ENCODE measurements at regions not wholly inside any gene's neighbourhood (a gene's known extent, or its start where the extent isn't known, plus 50 kb on each side); places are given as distances from the start of the nearest gene placed in this dataset.

DNA sequence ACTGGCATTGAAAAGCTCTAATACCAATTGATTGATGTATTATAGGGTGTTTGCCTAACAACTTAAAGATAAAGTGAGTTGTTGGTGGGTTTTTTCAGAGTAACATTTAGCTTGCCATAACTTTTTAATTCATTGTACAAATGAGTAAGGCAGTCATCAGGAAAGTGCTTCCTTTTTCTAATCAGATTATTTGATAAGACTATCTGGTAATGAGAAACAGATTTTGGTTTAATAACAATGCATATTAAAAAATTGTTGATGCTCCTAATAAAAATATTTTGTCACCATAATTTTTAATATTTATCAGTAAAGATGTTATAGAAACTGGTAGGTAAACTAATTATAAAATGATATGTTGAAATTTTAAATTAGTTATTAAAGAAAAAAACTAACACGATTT is 51.3 kb downstream of the BLTP1 start:
- DNase-seq, result no peak

- DNase-seq, result no peak
These were observed 53.6 kb downstream of the BLTP1 start for GRCh38 chr4:122205687-122206086.

DNA sequence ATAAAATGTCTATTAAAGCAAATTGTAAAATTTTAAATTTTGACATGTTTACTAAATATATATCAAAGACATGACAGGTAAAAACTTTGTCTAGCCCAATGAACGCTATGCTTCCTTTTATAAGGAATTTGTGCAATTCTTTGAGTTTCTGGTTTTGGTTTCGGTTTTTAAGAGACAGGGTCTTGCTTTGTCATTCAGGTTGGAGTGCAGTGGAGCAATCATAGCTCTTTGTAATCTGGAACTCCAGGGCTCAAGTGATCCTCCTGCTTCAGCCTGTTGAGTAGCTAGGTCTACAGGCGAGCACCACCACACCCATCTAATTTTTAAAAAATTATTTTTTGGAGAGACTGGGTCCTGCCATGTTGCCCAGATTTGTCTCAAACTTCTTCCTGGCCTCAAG is 60.7 kb downstream of the BLTP1 start:
- DNase-seq, result no peak

DNA sequence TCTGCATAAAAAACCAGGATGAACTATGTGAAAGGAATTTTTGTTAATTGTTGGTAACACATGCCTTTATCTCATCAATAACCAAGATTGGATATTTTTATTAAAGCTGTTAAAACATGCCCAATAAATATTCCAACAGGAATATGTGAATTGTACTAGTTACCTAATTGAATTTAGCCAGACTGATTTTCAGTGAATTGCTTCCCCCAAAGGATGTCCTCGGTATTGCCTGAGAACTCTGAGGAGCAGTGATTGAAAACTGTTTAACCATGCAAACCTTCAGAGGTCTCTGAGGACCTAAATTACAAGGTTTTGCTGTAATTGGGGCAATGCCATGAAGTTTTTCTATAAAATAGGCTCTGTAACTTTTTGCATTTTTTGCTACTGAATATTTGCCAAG is 66.6 kb downstream of the BLTP1 start:
- DNase-seq, result peak; percentile 3

DNA sequence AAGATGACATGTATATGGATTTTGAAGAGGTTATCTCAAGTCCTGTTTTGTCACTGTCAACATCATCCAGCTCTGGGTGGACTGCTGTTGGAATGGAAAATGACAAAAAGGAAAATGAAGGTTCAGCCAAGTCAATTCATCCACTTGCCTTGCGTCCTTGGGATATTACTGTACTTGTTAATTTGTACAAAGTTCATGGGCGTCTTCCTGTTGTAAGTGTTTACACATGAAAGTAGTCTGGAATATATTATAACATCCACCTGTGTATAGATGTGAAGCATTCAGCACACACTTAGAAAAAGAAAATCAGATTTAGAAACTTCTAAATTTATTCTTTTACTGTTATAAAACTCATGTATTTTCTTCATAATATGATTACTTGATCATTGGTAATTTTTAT is 67.2 kb downstream of the BLTP1 start:
- no peak for DNase-seq

DNA sequence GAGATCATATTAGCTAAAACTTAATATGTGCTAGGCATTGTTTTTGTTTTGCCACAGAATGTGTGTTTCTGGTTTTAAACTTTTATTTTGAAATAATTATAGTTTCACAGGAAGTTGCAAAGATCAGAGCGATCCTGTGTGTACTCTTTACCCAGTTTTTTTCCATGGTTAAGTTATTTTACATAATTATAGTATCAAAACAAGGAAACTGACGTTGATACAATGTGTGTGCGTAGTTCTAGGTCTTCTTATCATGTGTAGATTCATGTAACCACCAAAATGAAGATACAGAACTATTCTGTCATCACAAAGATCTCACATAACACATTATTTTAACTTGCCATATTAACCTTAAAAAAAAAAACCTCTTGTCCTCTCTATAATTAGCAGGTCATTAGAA is 69.2 kb downstream of the BLTP1 start:
- DNase-seq, result no peak

DNA sequence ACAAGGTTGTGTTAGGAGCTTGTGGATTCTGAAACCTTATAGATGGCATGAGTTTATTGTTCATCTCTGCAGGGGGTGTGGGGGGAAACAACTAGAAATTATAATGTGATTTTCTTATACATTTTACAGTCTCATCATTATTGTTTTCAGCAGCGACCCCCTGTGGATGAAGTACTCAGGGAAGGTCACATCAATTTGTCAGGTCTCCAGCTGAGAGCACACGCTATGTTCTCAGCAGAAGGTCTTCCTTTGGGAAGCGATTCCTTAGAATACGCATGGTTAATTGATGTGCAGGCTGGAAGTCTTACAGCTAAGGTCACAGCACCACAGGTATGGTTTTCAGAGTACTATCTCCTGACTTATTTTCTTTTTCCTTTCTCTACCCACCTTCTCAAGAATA is 72.2 kb downstream of the BLTP1 start:
- no peak for DNase-seq

GRCh38 chr4:122227202-122227601 is 75.1 kb downstream of the BLTP1 start:
- no peak for DNase-seq

DNA sequence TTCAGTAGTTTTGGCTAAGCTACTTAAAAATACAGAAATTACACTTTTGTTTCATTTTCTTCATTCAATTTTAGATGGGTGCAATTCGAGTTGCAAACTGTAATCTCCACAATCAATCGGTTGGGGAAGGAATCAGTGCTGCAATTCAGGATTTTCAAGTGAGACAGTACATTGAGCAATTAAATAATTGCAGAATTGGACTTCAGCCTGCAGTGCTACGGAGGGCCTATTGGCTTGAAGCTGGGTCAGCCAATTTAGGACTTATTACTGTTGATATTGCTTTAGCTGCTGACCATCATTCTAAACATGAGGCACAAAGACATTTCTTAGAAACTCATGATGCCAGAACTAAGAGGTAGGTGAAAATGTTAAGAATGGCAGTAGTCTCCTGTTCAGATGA is 77.7 kb downstream of the BLTP1 start:
- no peak for DNase-seq

GRCh38 chr4:122232633-122233032 is 80.5 kb downstream of the BLTP1 start:
- DNase-seq, result no peak

- DNase-seq, result no peak
These were observed 82.6 kb downstream of the BLTP1 start for GRCh38 chr4:122234686-122235085.

DNA sequence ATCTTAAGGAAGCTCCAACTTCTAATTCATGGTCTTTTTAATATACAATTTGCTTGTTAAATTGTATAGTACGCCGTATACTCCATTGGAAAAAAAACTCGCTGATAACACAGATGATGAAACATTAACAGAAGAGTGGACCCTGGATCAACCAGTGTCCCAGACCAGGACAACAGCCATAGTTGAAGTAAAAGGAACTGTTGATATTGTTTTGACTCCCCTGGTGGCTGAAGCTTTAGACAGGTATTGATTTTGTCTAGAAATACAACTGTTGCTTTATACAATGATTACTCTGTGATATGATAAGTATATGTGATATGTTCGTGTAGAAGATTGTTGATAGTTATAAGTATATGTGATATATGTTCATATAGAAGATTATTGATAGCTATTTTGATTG is 91.7 kb downstream of the BLTP1 start:
- DNase-seq, result no peak

DNA sequence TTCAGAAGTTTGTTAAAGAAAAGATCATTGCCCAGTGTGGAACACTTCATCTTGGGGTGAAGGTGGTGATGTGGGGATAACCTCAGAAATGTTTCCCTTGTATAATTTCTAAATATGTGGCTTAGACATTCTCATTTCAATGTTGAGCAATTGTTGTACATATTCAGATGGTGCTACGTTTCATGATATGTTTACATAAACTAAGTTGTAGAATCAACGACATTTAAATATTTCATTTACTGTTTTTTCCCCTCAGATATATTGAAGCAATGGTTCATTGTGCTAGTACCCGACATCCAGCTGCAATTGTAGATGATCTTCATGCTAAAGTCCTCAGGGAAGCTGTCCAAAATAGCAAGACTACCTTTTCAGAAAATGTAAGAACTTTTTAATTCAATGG is 92.6 kb downstream of the BLTP1 start:
- DNase-seq, result no peak

- no peak for DNase-seq
These were observed 94.4 kb downstream of the BLTP1 start for GRCh38 chr4:122246551-122246950.

DNA sequence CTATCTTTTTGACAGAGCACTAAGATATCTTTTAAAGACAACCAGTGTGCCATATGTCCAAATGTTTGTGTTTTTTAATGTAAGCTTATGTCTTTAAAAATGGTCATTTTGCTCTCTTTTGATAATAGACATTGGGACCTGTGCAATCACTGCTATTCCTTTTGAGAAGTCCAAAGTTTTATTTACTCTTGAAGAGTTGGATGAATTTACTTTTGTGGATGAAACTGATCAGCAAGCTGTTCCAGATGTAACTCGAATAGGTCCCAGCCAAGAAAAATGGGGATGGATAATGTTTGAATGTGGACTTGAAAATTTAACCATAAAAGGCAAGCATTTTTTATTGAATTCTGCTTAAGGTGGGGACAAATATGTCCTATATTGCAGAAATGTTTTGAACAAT is 97.2 kb downstream of the BLTP1 start:
- DNase-seq, result no peak

DNA sequence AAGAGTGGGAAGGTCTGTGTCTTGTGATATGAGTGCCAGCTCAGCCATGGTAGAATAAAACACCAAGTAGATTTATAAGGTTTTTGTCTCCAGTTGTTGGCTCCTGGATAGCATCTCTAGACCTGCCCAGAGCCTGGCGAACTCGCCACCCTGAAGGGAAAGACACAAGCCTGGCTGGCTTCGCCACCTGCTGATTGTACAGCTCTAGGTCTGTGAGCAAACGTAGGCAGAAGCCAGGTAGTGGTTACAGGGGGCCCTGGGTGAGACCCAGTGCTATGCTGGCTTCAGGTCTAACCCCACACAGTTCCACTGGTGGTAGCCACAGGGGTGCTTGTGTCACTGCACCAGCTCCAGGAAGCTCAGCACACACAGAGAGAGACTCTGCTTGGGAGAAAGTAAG is 100.5 kb downstream of the BLTP1 start:
- DNase-seq, result no peak

GRCh38 chr4:122259849-122260248 is 107.7 kb downstream of the BLTP1 start:
- DNase-seq, result no peak

- DNase-seq, result no peak
These were observed 102.5 kb upstream of the ADAD1 start for GRCh38 chr4:122276359-122276758.

GRCh38 chr4:122278976-122279375 is 99.8 kb upstream of the ADAD1 start:
- no peak for DNase-seq

- no peak for DNase-seq
These were observed 99.1 kb upstream of the ADAD1 start for GRCh38 chr4:122279670-122280069.

- no peak for DNase-seq
These were observed 93.5 kb upstream of the ADAD1 start for GRCh38 chr4:122285285-122285684.

DNA sequence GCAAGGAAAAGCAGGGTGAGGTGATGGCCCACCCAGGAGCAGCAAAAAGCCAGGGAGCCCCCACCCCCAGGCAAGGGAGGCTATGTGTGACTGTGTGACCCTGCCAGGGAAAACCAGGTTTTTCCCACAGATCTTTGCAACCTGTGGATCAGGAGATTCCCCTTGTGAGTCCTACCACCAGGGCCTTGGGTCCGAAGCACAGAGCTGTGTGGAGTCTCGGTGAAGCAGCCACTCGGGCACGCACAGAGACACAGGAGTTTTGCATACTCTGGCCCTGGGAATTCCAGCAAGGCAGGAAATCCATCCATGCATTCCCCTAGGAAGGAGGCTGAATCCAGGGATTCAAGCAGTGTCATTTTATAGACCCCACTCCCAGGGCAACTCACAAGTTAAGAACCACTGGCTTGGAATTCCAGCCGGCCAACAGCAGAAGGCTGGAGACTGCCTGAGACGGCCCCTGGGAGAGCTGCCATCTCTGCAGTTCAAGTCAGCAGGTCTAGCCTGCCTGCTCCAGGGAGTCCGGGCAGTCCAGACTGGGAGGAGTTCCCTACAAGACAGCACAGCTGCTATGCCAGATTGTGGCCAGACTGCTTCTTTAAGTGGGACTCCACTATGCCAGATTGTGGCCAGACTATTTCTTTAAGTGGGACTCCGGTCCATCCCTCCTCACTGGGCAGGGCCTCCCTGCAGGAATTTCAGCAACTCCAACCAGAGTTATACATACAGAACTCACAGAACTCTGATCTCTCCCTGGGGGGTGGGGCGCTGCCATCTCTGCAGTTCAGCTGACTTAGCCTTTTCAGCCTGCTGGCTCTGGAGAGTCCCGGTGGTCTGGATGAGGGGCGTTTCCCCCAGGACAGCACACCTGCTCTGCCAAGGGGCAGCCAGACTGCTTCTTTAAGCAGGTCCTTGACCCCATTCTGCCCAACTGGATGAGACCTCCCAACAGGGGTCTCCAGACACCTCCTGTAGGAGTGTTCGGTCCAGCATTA is 85.1 kb upstream of the ADAD1 start:
- DNase-seq, result no peak

DNA sequence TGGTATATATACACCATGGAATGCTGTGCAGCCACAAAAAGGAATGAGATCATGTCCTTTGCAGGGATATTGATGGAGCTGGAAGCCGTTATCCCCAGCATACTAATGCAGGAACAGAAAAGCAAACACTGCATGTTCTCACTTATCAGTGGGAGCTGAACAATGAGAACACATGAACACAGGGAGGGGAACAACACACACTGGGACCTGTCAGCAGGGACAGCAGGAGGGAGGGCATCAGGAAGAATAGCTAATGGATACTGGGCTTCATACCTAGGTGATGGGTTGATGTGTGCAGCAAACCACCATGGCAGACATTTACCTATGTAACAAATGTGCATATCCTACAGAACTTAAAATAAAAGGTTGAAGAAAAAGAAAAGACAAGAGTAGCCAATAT is 81.1 kb upstream of the ADAD1 start:
- DNase-seq, result no peak

- DNase-seq, result no peak
These were observed 78.0 kb upstream of the ADAD1 start for GRCh38 chr4:122300776-122301175.

DNA sequence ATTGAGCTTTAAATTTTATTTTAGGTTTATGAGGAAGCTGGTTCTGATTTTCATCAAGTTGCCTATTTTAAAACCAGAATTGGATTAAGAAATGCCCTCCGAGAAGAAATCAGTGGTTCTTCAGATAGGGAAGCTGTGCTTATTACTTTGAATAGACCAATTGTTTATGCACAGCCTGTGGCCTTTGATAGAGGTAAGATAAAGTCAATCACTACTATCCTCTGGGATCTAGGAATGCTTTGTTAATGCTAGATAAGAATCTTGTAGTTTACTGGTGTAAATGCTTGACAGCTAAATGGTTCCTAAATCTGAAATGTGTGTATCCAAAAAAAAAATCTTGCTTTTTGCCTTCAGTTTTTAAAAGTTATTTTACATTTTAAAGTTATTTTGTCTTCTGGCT is 73.0 kb upstream of the ADAD1 start:
- no peak for DNase-seq
